Lung (tissue), 11 donors: ENCODE measurements at regions not wholly inside any gene's neighbourhood (a gene's known extent, or its start where the extent isn't known, plus 50 kb on each side); places are given as distances from the start of the nearest gene placed in this dataset.
A peak's percentile ranks its signal among the peaks of the same experiment; 100 is the strongest.

ENCODE experiments used
- ATAC-seq: fragments of 200-7000 bp; cut with Tn5 transposase; one replicate; pipeline ENCODE4 v1.9.1; 2020; ENCODE audit warnings: moderate number of reproducible peaks; ENCODE audit not compliant: insufficient read depth, low FRiP score
- DNase-seq, 3 donors: peaks; one replicate each; pipeline ENCODE4 v3.0.0-alpha.2; 2013 to 2017
- H3K27ac ChIP-seq, 2 donors: one replicate each; pipeline ENCODE4 v1.5.1; 2013; ENCODE audit warnings: mild to moderate bottlenecking in 2 of 2, moderate library complexity in 2 of 2, control low read depth in 1 of 2, inconsistent platforms in 1 of 2, low read depth in 1 of 2, low read length in 1 of 2
- H3K27me3 ChIP-seq, 3 donors: one replicate each; pipeline ENCODE4 v1.5.1; 2013; ENCODE audit warnings: low read length in 2 of 3; ENCODE audit not compliant: control insufficient read depth in 3 of 3, insufficient read depth in 3 of 3
- H3K36me3 ChIP-seq, 4 donors: one replicate each; pipeline ENCODE4 v1.5.1; 2013; ENCODE audit warnings: low read length in 4 of 4, mild to moderate bottlenecking in 1 of 4, moderate library complexity in 1 of 4; ENCODE audit not compliant: control insufficient read depth in 4 of 4, insufficient read depth in 4 of 4
- H3K4me1 ChIP-seq, 5 donors: one replicate each; pipeline ENCODE4 v1.5.1; 2013; ENCODE audit warnings: low read length in 5 of 5, mild to moderate bottlenecking in 2 of 5, moderate library complexity in 1 of 5; ENCODE audit not compliant: control insufficient read depth in 5 of 5, insufficient read depth in 5 of 5
- H3K4me3 ChIP-seq: one replicate; pipeline ENCODE4 v1.5.1; 2013; ENCODE audit warnings: mild to moderate bottlenecking, control low read depth, moderate library complexity
- H3K9ac ChIP-seq, 2 donors: one replicate each; pipeline ENCODE4 v1.5.1; 2013; ENCODE audit warnings: low read length in 2 of 2, control low read depth in 1 of 2; ENCODE audit not compliant: insufficient read depth in 1 of 2
- H3K9me3 ChIP-seq, 4 donors: one replicate each; pipeline ENCODE4 v1.5.1; 2013; ENCODE audit warnings: low read length in 3 of 4, mild to moderate bottlenecking in 1 of 4, moderate library complexity in 1 of 4; ENCODE audit not compliant: control insufficient read depth in 4 of 4, insufficient read depth in 3 of 4
- CTCF ChIP-seq: IDR thresholded peaks from 2 replicates; pipeline ENCODE4 v1.5.1; 2012; ENCODE audit warnings: mild to moderate bottlenecking; ENCODE audit errors: control extremely low read depth, extremely low read depth
- WGBS, 2 donors: extraction: QIAGEN DNeasy Blood & Tissue Kit; methylation state at CpG; one replicate each; pipeline ENCODE4 v1.1.7; 2013; 5-methylcytosine and 5-hydroxymethylcytosine counted together
- donor health status: control.
- donor health status: control.
- donor health status: Bipolar disorder and iron deficiency.
- donor health status: healthy.
- donor health status: DM: yes; HTN: yes; CAD: no.

DNA sequence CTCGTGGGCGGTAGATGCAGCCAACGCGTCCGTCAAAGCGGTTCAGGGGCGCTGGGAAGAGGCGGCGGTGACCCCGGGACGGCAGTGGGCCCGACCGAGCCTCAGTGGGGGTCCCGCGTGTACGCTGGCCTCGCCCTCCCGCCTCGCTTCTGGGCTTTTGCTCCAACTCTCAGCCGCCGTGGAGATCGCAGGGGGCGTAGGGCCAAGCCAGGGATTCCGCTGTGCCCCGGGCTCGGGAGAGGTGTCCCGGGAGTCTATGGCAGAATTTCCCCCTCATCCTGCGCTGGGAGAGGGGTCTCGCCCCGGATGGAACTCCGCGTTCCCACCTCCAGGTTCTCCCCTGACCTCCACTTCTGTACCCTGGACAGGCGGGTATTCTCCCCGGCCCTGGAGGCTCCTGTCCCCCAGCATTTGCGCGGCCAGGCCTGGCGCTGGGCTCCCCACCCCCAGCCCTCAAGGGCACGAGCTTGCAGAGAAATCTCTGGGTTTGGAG lies 131.9 kb downstream of the MRPL36 start:
- TF ChIP-seq CTCF: no peak
- Histone ChIP-seq H3K9me3 (peaks cover 0 to 14% (median 1%) of the 10 kb centered on the region in 4 donors), H3K36me3 (no peaks in the 10 kb centered on the region), H3K27ac (no peak overlapping the region), H3K27me3 (peaks cover 3 to 68% (median 27%) of the 10 kb centered on the region in 3 donors), H3K4me3 (no peak overlapping the region), H3K4me1 (no peaks in the 10 kb centered on the region), H3K9ac (no peak overlapping the region)
- WGBS, 2 donors: 3 to 5% methylated on average over 27 to 38 of the region's 38 CpGs
- DNase-seq (no peak), ATAC-seq (no peak)

DNA sequence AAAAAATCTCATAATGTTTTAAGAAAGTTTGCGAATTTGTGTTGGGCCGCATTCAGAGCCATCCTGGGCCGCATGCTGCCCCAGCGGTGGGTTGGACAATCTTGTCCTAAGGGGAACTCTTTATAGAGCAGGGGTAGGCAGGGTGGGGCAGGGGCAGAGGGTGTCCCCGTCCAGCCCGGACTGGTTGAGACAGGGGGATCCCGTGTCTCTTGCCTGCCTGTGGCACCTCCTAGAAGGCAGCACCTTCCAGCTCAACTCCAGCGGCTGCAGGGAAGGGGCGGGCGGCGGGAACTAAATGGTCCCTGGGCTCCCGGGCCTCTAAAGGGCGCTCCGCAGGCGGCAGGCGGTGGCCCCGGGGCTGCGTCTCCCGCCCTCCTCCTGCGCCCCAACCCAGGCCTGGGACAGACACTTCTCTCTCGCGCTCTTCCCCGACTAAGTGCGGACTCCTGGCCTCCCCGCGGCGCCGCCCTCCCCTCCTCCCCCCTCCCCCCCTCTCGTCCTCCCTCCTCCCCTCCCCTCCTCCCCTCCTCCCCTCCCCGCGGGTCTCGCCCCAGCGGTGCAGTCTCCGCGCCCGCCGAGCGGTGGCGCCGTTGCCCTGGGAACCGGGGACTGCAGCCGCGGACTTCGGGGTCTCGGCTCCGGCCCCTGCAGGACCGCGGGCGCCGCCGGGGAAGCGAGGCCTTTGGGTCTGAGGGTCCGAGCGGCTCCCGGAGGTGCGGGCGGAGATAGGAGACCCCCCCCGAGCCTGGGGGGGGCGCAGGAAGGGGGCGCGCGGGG lies 132.6 kb downstream of the MRPL36 start:
- peak; percentile 63 to 88 (median 68) for DNase-seq
- Histone ChIP-seq H3K4me3 (no peak overlapping the region), H3K27me3 (peaks cover 3 to 64% (median 27%) of the 10 kb centered on the region in 3 donors), H3K9ac (no peak overlapping the region), H3K9me3 (peaks cover 0 to 14% (median 1%) of the 10 kb centered on the region in 4 donors), H3K27ac (no peak overlapping the region), H3K36me3 (no peaks in the 10 kb centered on the region), H3K4me1 (no peaks in the 10 kb centered on the region)
- no peak for TF ChIP-seq CTCF
- ATAC-seq: no peak
- 5 to 10% methylated on average over 27 to 57 of the region's 62 CpGs for WGBS, 2 donors

DNA sequence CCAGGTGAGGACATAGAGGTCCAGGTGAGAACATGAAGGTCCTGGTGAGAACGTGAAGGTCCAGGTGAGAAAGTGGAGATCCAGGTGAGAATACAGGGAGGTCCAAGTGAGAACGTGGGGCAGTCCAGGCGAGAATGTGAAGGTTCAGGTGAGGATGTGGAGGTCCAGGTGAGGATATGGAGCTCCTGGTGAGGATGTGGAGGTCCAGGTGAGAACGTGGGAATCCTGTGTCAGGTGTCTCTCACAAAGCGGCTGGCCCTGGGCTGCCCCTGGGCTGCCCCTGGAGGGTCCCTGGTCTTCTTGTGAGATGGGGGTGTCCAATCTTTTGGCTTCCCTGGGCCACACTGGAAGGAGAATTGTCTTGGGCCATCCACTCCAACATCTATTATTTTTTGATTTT lies 133.4 kb downstream of the MRPL36 start:
- DNase-seq (no peak), ATAC-seq (no peak)
- Histone ChIP-seq H3K27ac (no peak overlapping the region), H3K27me3 (peaks cover 3 to 56% (median 23%) of the 10 kb centered on the region in 3 donors), H3K4me1 (no peaks in the 10 kb centered on the region), H3K9ac (no peak overlapping the region), H3K9me3 (peaks cover 0 to 13% (median 1%) of the 10 kb centered on the region in 4 donors), H3K4me3 (no peak overlapping the region), H3K36me3 (no peaks in the 10 kb centered on the region)
- 81 to 88% methylated on average over 5 of the region's 5 CpGs for WGBS, 2 donors
- no peak for TF ChIP-seq CTCF
